ENCODE measurements at regions not wholly inside any gene's neighbourhood (a gene's known extent, or its start where the extent isn't known, plus 50 kb on each side); places are given as distances from the start of the nearest gene placed in this dataset.

- Histone ChIP-seq H3K4me1 (ENCODE audit: insufficient read depth, poor library complexity, severe bottlenecking) (peaks cover under 1% of the 10 kb centered on the region), H3K36me3 (ENCODE audit: low read depth) (no peaks in the 10 kb centered on the region), H3K27me3 (ENCODE audit: insufficient read depth, poor library complexity, severe bottlenecking) (no peaks in the 10 kb centered on the region), H3K27ac (ENCODE audit: poor library complexity, severe bottlenecking) (no peak overlapping the region), H3K9me3 (ENCODE audit: severe bottlenecking) (no peaks in the 10 kb centered on the region), H3K4me3 (ENCODE audit: severe bottlenecking) (no peak overlapping the region)
- no peak for TF ChIP-seq CTCF (IDR thresholded peaks at IDR 0.05; ENCODE audit: poor library complexity, severe bottlenecking)
- ATAC-seq (ENCODE audit: low read depth), result no peak
- no peak for DNase-seq (ENCODE audit: low spot score)
Observed at GRCh38 chr4:10960389-10960788, 275.8 kb upstream of the CLNK start.

DNA sequence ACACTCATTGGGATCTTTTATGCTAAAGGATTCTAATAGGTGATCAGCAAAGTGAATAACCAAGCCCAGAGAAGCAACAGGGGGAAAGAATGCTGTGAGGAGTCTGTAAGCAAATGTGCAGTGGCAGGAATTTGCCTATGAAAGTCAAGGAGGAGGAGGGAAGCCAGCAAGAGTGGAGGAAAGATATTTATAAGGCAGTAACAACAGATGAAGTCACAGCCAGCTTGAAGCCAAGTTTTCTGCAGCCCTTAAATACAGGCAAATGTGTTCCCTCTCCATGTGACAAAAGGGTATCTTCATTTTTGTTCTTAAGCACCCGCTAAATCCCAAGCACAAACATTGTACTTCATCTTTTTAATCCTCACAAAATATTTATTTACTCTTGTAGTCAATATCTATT is 275.0 kb upstream of the CLNK start:
- peaks cover 5% of the 10 kb centered on the region for H3K4me1 ChIP-seq (ENCODE audit: insufficient read depth, poor library complexity, severe bottlenecking)
- H3K36me3 ChIP-seq (ENCODE audit: low read depth), result no peaks in the 10 kb centered on the region
- no peak overlapping the region for H3K27ac ChIP-seq (ENCODE audit: poor library complexity, severe bottlenecking)
- DNase-seq (ENCODE audit: low spot score), result no peak
- no peak overlapping the region for H3K4me3 ChIP-seq (ENCODE audit: severe bottlenecking)
- H3K27me3 ChIP-seq (ENCODE audit: insufficient read depth, poor library complexity, severe bottlenecking), result no peaks in the 10 kb centered on the region
- no peak for TF ChIP-seq CTCF (IDR thresholded peaks at IDR 0.05; ENCODE audit: poor library complexity, severe bottlenecking)
- H3K9me3 ChIP-seq (ENCODE audit: severe bottlenecking), result no peaks in the 10 kb centered on the region
- ATAC-seq (ENCODE audit: low read depth), result no peak

- no peak overlapping the region for H3K27ac ChIP-seq (ENCODE audit: poor library complexity, severe bottlenecking)
- DNase-seq (ENCODE audit: low spot score) (no peak), ATAC-seq (ENCODE audit: low read depth) (no peak)
- TF ChIP-seq CTCF (IDR thresholded peaks at IDR 0.05; ENCODE audit: poor library complexity, severe bottlenecking), result no peak
- peaks cover 5% of the 10 kb centered on the region for H3K4me1 ChIP-seq (ENCODE audit: insufficient read depth, poor library complexity, severe bottlenecking)
- no peaks in the 10 kb centered on the region for H3K27me3 ChIP-seq (ENCODE audit: insufficient read depth, poor library complexity, severe bottlenecking)
- H3K4me3 ChIP-seq (ENCODE audit: severe bottlenecking), result no peak overlapping the region
- no peaks in the 10 kb centered on the region for H3K9me3 ChIP-seq (ENCODE audit: severe bottlenecking)
- H3K36me3 ChIP-seq (ENCODE audit: low read depth), result no peaks in the 10 kb centered on the region
Observed at GRCh38 chr4:10958226-10958856, 273.8 kb upstream of the CLNK start.

DNA sequence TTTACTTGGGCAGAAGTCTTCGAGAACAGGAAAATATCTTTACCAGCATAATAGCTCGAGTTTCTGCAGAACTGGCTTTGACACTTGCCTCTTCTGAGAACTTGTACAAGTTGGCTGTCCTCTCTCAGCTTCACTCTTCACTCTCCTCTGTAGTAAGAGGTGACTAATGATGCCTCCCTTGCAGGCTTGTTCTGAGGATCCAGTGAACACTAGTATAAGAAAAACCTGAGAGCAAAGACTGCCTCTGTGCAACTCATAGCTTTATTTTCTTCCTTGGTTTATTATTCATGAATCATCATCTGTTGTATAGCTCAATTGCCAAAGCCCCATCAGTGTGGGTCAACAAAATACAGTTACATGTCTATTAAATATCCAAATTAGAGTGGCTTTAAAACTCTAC is 266.7 kb upstream of the CLNK start:
- Histone ChIP-seq H3K4me1 (ENCODE audit: insufficient read depth, poor library complexity, severe bottlenecking) (peaks cover 5% of the 10 kb centered on the region), H3K36me3 (ENCODE audit: low read depth) (no peaks in the 10 kb centered on the region), H3K27me3 (ENCODE audit: insufficient read depth, poor library complexity, severe bottlenecking) (no peaks in the 10 kb centered on the region), H3K27ac (ENCODE audit: poor library complexity, severe bottlenecking) (no peak overlapping the region), H3K9me3 (ENCODE audit: severe bottlenecking) (no peaks in the 10 kb centered on the region), H3K4me3 (ENCODE audit: severe bottlenecking) (no peak overlapping the region)
- ATAC-seq (ENCODE audit: low read depth) (no peak), DNase-seq (ENCODE audit: low spot score) (no peak)
- no peak for TF ChIP-seq CTCF (IDR thresholded peaks at IDR 0.05; ENCODE audit: poor library complexity, severe bottlenecking)

DNA sequence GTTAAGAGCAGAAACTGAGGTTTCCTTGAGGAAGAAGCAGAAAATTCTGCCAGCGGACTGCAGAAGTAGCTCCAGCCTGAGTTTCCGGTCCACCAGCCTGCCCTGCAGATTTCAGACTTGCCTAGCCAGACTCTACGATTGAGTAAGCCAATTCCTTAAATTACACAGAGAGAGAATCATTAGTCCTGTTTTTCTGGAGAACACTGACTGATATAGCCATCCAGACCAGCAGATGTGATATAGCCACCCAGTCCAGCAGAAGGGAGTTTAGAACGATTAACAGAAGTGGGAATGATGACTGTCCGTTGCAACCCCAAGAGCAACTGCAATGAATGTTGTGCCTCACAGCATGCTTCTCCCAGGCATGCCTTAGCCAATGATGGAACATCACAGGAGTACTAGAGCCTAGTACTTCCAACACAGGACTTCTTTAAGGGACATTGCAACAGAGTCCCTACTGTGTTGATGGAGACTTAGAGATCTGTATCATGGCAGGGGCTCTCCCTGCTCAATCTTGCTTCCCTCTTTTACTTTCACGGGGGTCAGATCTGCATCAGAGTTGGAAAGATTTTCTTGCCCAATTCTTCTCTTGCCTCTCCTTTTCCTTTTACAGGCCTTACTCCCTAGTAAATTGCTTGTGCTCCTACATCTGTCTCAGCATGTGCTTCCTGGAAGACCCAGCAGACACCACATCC is 264.6 kb upstream of the CLNK start:
- ATAC-seq (ENCODE audit: low read depth) (no peak), DNase-seq (ENCODE audit: low spot score) (no peak)
- Histone ChIP-seq H3K4me3 (ENCODE audit: severe bottlenecking) (no peak overlapping the region), H3K9me3 (ENCODE audit: severe bottlenecking) (no peaks in the 10 kb centered on the region), H3K27me3 (ENCODE audit: insufficient read depth, poor library complexity, severe bottlenecking) (no peaks in the 10 kb centered on the region), H3K36me3 (ENCODE audit: low read depth) (no peaks in the 10 kb centered on the region), H3K27ac (ENCODE audit: poor library complexity, severe bottlenecking) (no peak overlapping the region), H3K4me1 (ENCODE audit: insufficient read depth, poor library complexity, severe bottlenecking) (no peaks in the 10 kb centered on the region)
- TF ChIP-seq CTCF (IDR thresholded peaks at IDR 0.05; ENCODE audit: poor library complexity, severe bottlenecking), result no peak

All from RWPE2 (cell line).